Hepatic stellate cell (primary cell): ENCODE measurements at regions not wholly inside any gene's neighbourhood (a gene's known extent, or its start where the extent isn't known, plus 50 kb on each side); places are given as distances from the start of the nearest gene placed in this dataset.

Source experiments
- DNase-seq: peaks from one replicate; pipeline ENCODE4 v3.0.0; 2011; ENCODE audit warnings: low spot score

DNA sequence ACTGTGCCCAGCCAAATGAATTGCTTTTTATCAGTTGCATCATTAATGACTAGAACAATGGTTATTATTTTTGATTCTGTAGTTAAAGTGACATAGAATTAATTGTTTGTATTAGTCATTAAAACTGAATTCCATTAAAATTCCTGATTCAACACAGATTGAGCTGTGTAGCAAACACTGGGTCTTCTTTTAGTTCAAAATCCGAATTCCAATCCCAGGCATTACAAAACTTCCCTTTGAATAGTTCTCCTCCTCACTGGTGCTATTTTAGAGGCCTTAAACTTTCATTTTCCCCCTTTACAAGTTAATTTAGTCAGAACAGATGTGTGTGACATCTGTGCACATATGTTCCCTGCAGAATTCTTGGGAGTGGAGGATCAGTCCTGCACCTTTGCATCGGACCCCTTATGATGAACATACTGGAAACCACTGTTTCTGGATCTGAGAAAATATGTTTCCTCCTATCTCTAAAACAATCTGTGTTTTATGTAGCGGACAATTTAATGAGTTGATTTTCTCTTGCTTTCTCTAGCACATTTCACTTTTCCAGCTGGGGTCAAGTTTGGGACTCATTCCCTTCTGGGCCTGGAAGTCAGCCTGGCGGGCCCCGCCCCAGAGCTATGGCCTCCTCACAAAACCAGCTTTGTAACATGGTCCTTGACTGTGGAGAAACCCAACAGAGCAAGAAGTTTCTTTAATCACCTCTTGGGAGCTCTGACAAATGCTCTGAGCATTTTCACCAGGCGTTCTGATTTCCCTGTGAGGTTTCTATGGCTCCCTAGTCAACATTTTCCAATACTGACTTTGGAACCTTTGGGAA lies 87.9 kb upstream of the MAMDC2 start:
- DNase-seq = no peak

DNA sequence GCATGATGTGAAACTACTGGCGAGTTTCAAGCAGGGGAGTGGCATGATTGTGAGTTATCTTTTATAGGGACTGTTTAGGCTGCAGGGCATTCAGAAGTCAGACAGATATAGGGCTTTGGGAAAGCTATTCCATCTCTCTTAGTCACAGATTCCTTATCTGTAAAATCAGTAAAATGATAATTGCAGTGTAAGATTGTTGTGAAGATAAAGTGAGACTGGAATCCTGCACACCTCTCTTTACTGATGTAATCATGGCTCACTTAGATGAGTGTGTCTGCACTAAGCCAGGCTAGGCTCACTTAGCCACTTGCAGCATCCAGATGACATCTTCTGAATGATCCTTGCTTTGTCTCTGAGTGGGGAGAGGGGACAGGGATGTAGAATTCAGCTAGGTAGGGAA lies 81.8 kb upstream of the MAMDC2 start:
- no peak for DNase-seq

DNA sequence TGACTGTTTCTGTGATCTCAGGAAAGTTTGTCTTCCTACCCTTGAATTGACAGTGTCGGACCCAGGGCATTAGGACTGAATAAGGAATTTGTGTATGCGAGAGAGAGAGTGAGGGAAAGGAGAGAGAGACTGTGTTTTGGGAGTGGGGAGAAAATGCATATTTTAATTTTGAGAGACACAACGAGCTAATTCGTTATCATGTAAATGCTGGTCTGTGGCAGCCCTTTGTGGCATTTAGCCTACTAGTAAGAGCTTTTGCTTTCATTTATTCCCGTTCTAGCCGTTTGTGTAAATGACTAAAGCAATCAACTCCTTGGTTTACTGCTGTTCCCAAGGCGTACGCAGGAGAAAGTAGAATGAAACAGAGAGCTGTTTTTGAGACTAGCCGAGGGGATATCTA lies 79.8 kb upstream of the MAMDC2 start:
- no peak for DNase-seq

DNA sequence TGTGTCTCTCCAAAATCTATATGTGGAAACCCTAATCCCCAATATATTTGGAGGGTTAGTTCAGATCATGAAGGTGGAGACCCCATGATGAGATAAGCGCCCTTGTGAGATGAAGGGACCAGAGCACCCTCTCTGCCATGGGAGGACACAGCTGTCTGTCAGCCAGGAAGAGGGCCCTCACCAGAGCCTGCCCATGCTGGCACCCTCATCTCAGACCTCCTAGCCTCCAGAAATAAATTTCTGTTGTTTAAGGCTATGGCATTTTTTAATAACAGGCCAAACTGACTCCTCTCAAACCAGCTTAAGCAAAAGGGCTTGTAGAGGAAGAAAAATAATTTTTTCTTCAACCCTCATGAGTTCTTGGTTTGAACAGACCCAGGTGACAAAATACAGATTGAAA lies 79.2 kb upstream of the MAMDC2 start:
- no peak for DNase-seq

DNA sequence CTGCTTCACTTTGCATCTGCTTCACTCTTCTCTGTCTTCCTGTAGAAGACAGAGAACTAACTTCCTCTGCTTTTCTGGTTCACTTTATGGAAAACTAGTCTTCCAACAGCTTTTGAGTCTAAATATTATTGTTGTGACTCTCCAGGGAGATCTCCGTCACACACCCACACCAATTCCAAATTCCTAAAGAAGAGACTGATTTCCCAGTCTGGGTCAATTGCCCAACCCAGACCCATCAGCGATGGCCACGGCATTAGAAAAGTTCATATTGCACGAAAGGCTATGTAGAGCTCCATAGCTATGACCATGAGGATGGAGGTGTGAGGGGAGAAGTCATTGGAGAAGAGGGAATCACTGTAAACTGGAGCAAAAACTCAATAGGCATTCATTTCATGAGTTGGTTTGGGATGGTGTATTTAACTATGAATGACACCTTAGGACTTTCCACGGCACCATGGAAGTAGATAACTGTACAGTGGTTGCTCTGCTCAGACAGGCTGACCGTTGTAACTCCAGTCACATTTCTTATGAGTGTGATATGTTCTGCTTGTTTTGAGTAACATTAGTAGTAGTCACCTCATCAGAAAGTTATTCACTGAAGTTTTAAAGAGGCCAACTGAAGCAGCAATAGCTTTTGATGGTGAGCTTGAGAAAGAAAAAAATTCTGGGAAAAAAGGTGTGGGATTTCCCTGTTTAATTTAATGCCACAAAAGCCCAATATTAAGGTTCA lies 78.1 kb upstream of the MAMDC2 start:
- DNase-seq = no peak

DNA sequence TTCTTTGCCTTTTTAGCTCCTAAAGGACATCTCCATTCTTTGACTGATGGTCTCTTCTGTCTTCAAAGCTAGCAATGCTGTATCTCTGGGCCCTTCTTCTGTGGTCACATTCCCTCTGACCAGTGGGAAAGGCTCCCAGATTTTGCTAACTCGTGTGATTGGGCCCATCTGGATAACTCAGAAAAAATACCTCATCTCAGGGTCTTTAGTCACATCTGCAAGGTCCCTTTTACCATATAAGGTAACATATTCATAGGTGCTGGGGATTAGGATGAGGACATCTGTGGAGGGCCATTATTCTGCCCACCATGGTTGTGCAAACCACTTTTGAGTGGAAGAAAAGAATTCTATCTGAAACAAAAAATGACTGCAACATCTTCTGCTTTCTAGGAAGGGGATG lies 76.3 kb upstream of the MAMDC2 start:
- no peak for DNase-seq

DNA sequence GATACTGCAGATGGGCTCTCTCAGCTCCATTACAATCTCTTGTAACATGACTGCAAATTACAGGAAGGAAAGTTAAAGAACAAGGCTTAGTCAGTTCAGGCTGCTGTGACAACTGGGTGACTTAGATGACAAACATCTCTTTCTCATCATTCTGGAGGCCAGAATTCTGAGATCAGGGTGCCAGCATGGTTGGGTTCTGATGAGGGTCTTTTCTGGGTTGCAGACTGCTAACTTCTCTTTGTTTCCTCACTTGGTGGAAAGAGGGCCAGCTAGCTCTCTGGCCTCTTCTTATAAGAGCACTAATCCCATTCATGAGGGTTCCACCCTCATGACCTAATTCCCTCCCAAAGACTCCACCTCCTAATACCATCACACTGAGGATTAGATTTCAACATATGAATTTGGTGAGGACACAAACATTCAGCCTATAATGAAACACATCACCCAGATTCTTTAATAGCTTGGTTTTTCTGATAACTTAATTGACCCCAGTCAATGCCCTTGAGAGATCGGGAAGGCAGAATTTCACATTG lies 73.6 kb upstream of the MAMDC2 start:
- DNase-seq = no peak

DNA sequence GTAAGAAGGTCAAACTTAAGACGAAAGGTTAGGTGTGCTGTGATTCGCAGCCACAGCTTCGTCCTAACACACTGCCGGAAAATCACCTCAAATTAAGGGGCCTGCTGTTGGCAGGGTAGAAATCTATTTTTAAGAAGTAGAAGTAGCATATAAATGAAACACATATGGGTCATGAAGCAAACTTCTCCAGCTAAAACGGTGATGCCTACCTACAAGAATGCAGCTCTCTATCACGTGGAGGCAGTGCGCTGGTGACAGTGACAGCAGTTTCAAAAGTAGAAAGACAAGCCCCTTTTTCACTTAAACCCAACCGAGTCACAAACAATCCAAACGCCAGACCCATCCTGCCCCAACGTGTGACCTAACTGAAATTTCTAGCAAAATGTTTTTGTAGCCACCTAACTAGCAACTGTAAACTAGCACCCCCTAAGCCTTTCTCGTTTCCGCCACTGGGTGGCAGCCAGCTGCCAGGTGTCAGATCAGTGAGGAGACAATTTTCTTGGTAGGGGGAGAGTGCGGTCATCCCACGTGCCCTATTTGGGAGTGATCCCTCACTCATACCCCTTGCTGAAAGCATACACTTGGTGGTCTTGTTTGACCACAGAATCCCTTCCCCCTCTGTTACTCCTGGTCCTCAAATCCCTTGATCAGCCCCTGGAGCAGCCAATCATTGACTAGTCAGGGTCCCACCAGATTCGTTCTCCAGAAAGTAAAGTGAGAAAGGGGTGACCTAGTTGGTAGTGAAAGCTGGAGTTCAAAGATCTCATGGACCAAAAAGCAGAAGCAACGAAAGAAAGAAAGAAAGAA lies 71.8 kb upstream of the MAMDC2 start:
- peak; percentile 45 for DNase-seq

DNA sequence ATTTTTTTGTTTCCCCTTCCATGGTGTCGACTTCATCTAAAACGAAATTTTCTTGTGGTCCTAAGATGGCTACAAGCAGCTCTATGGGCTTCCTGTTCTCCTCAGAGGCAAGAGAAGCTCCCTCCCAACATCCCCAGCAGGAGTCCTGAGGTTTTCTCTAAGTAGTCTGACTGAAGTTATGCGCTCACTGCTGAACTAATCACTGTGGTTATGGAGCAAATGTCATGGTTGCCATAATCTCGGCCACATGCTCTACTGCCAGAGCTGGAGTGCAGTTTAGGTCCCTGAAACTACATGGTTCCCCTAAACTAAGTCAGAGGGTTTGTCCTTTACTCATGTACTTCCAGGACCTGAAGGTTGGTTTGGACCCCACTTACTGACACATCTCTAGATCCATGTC lies 68.0 kb upstream of the MAMDC2 start:
- DNase-seq = no peak

DNA sequence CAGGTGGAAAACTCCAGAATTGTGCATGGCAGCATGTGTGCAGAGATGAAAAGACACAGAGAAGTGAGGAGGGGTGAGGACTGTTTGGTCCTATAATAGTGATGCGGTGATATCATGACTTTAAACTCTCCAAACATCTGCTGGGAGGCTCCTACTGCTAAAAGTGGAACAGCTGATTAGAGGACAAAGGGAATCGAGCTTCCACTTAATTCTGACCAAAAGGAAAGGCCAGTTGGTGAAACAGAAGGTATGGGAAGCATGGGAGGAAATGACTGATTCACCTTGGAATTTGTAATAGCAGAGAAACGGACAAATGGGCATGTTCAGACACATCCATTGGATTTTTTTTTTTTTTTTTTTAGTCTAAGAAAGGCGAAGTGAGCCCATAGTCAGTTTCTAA lies 67.5 kb upstream of the MAMDC2 start:
- DNase-seq = peak; percentile 49

DNA sequence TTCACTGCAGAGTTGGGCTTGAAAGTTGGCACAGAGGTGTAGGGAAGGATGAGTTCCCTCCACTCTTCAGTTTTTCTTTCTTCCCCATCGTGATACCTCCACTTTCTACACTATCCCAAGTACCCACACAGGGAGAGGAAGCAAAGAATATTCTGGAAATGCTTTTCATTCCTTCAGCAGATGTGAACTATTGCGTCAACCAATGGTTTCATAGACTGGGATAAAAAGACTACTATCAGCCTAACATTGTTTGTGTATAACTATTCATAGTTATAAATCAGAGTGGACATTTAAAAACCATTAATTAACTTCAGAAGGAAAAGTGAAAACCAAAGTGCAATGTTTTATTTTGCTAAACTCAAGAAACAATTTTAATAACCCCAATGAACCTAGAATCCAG lies 63.6 kb upstream of the MAMDC2 start:
- no peak for DNase-seq

DNA sequence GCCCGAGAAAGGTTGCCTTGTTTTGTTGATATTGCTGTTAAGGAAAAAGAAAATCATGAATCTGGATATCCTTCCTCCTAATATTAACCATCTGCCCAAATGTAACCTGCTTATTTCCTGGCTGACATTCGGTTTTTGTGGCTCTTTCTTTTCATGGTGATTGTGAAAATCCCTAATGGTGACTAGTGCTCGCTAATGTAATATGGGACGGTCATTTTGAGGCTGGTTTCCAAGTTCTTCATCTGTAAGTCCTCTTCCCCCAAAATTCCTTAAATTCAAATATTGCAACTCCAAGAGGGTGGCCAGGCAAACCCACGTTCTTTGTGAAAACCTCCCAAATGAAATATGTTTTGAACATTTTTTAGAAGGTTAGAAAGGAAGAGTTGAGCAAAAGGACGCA lies 63.1 kb upstream of the MAMDC2 start:
- DNase-seq = no peak

DNA sequence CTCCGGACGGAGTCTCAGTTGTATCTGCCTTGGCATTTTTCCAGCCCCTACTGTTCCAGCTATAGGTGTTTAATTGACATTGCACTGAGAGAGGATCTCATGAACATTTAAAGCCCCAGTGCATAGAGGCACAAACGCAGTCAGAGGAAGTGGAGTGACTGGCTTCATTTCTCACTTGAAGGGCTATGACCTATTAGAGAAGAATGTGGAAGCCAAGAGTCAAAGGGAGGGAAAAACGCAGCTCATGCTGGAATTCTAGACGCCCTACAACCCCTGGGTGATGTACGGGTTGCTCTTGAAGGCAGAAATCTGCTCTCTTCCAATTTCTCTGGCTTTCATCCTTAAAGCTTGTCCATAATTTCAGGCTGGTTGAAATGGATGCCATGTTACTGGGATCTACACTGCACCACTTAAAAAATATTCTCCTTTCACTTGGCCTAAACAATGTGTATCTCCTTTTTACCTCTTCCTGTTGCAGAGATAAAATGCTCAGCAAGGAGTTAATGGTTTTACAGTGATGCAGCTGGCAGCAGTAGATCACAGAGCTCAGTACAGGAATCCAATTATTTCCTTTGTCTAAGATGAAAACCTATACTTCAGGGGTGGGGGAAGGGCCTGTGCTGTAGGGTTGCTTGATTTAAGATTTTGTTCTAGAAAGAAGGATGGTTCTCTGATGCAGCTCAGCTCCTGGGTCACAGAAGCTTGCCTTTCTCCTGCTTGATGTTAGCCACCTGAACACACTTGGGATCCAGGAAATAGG lies 61.8 kb upstream of the MAMDC2 start:
- peak; percentile 43 for DNase-seq

DNA sequence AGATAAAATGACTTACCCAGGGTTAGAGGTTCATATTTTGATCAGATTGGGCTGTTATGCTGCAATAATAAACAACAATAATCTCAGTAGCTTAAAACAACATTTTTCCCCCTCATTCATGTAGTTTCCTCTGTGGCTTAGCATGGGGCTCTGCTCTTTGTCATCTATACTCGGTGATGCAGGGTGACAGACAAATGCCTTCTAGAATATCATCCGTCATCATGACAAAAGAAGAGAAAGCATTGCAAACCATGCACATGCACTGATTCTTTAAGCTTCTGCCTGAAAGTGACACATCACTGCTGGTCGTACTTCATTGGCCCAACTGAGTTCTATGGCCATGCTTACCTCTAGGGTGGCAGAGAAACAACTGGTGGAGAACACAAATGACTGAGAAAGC lies 58.8 kb upstream of the MAMDC2 start:
- no peak for DNase-seq

DNA sequence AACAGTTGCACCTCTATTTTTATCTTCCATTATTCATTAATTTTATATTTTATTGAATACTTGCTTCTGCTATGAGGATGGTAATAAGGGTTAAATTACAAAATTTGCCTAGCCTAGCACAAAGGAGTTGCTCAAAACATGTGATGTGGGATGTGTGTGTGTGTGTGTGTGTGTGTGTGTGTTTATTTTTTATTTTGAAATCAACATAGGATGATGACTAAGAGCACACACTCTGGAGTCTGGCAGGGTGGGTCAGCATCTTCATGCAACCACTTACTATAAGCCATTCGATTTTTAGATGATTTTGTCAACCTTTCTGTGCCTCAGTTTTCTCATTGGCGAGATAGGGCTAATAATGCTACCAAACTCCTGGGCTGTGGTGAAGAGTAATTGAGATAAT lies 57.7 kb upstream of the MAMDC2 start:
- DNase-seq = no peak

DNA sequence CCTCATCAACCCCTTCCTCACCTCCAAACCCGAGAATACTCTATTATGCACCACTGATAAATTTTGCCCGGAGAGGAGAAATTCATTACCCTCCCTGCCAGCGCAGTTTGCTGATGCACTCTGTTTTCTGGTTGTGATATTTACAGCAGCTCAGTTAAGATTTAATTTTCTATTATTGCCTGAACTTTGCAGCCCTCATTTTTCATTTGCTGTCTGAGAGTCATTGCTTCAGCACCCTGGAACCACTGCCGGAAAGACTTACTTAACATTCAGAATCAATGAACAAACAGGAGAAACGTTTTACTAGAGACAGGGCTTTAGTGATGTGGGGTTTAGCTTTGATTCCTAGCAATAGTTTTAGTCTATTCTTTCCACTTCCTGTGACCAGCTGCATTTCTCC lies 56.7 kb upstream of the MAMDC2 start:
- DNase-seq = no peak

DNA sequence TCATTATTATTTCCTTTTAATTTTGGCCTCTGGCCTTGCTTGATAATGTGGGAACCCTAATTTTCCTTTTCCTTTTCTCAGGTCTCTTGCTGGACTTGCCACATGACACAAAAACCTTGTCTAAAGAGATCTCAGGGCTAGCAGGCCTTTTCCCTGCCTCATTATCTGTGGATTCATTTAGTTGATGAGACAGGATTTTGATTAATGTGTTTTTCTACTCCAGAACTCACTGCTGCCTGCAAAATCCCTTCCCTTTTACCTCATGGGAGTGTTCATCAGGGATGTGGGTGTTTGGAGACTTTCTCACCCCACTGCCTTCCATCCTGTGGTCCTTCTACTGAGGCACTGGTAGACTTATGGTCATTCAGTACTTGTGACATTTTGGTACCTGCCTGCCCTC lies 56.2 kb upstream of the MAMDC2 start:
- no peak for DNase-seq

DNA sequence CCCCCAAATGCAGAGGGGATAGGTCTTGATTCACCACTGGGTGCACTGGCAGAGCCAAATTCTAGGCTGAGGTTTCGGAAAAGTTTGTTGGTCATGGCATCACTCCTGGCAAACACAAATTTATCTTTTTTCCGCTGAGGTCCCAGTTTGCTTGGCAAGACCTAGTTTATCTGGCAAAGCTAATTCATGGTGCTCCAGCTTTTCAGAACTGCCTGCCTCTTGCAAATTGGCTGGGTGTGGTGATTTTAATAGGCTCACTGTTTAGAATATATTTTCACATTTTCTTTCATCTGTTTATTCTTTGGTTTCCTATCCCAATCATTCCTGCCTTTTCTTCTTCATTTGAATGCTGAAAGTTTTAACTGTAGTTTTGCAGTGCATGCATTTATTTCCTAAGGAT lies 50.5 kb upstream of the MAMDC2 start:
- no peak for DNase-seq
